ENCODE measurements at regions not wholly inside any gene's neighbourhood (a gene's known extent, or its start where the extent isn't known, plus 50 kb on each side); places are given as distances from the start of the nearest gene placed in this dataset.

DNA sequence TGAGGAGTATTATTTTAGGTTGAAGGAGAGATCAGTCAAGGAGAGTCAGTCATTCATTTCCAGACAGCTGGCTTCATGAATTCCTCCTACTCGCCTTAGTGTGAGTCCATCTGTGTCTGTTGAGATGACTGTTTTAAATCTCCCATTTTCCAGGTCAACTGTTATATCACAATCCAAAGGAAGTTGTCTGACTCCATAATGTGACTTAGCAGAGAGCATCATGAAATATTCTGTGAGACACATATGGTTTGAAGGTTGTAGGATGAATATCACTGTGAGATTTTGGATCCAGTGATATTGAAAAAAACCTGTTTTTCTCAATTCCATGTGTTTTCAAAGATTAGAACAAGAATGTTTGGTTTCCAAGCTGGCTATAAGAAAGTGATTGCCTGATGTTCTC is 530.2 kb upstream of the MAN1A1 start:
- Histone ChIP-seq H3K27ac (ENCODE audit: control insufficient read depth, insufficient read depth, low read length) (no peak overlapping the region), H3K9me3 (ENCODE audit: control insufficient read depth, low read depth, low read length) (no peaks in the 10 kb centered on the region), H3K79me2 (ENCODE audit: control insufficient read depth, insufficient read depth, low read length) (no peaks in the 10 kb centered on the region), H3K4me1 (ENCODE audit: control insufficient read depth, extremely low read depth, insufficient read depth, low read length) (peaks cover 6% of the 10 kb centered on the region), H3K36me3 (ENCODE audit: control insufficient read depth in 2 of 2, extremely low read depth in 1 of 2, insufficient read depth in 2 of 2, low read length in 2 of 2) (no peaks in the 10 kb centered on the region), H3K27me3 (ENCODE audit: control insufficient read depth, extremely low read depth, insufficient read depth, low read length) (no peaks in the 10 kb centered on the region), H2AFZ (ENCODE audit: control insufficient read depth, low read length) (no peak overlapping the region), H4K20me1 (ENCODE audit: control insufficient read depth, extremely low read depth, insufficient read depth, low read length) (no peaks in the 10 kb centered on the region), H3K9ac (ENCODE audit: control insufficient read depth, extremely low read depth, insufficient read depth, low read length) (no peak overlapping the region), H3K4me2 (ENCODE audit: control insufficient read depth, extremely low read depth, insufficient read depth, low read depth, low read length) (no peak overlapping the region), H3K4me3 (ENCODE audit: control insufficient read depth in 2 of 3, extremely low read depth in 1 of 3, insufficient read depth in 2 of 3, low read depth in 1 of 3, low read length in 3 of 3) (no peak overlapping the region), H3K9me1 (ENCODE audit: control insufficient read depth, extremely low read depth, insufficient read depth, low read length) (no peaks in the 10 kb centered on the region)
- dilution Hi-C loops (cut with MboI; ENCODE audit: extremely low pct_ligation_motif_present, low sequenced_read_pairs): no loop called here
- DNase-seq (ENCODE audit: low read depth, low spot score) (no peak), FAIRE-seq (no peak)
- TF ChIP-seq, protein P1, sequence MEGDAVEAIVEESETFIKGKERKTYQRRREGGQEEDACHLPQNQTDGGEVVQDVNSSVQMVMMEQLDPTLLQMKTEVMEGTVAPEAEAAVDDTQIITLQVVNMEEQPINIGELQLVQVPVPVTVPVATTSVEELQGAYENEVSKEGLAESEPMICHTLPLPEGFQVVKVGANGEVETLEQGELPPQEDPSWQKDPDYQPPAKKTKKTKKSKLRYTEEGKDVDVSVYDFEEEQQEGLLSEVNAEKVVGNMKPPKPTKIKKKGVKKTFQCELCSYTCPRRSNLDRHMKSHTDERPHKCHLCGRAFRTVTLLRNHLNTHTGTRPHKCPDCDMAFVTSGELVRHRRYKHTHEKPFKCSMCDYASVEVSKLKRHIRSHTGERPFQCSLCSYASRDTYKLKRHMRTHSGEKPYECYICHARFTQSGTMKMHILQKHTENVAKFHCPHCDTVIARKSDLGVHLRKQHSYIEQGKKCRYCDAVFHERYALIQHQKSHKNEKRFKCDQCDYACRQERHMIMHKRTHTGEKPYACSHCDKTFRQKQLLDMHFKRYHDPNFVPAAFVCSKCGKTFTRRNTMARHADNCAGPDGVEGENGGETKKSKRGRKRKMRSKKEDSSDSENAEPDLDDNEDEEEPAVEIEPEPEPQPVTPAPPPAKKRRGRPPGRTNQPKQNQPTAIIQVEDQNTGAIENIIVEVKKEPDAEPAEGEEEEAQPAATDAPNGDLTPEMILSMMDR (optimal IDR thresholded peaks at IDR 0.05 in 1 of 3, IDR thresholded peaks at IDR 0.05 in 1 of 3, conservative IDR thresholded peaks at IDR 0.05 in 1 of 3; ENCODE audit: extremely low read depth in 1 of 3, insufficient read depth in 2 of 3, low read length in 3 of 3): no peak
- TF ChIP-seq EZH2 (IDR thresholded peaks at IDR 0.05; ENCODE audit: low read length): no peak

DNA sequence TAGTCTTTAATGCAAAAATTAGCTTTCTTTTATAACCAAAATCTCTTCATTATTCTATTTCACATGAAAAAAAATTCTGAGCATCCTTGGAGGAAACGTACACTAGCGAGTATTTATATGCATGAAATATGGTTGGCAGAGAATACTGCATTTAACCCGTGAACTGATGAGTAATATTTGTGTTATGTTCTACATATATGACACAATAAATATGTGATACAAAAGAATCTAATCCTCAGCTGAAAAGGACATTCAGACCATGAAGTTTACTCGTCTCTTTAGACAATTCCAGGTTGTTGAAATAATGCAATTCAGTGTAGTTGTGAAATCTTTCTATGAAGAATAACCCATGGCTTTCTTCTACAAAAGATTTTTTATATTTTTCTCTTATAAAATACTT is 524.8 kb upstream of the MAN1A1 start:
- Histone ChIP-seq H3K36me3 (ENCODE audit: control insufficient read depth in 2 of 2, extremely low read depth in 1 of 2, insufficient read depth in 2 of 2, low read length in 2 of 2) (no peaks in the 10 kb centered on the region), H4K20me1 (ENCODE audit: control insufficient read depth, extremely low read depth, insufficient read depth, low read length) (no peaks in the 10 kb centered on the region), H3K9ac (ENCODE audit: control insufficient read depth, extremely low read depth, insufficient read depth, low read length) (no peak overlapping the region), H3K4me1 (ENCODE audit: control insufficient read depth, extremely low read depth, insufficient read depth, low read length) (no peaks in the 10 kb centered on the region), H3K79me2 (ENCODE audit: control insufficient read depth, insufficient read depth, low read length) (no peaks in the 10 kb centered on the region), H3K27ac (ENCODE audit: control insufficient read depth, insufficient read depth, low read length) (no peak overlapping the region), H3K27me3 (ENCODE audit: control insufficient read depth, extremely low read depth, insufficient read depth, low read length) (no peaks in the 10 kb centered on the region), H3K9me1 (ENCODE audit: control insufficient read depth, extremely low read depth, insufficient read depth, low read length) (no peaks in the 10 kb centered on the region), H3K4me3 (ENCODE audit: control insufficient read depth in 2 of 3, extremely low read depth in 1 of 3, insufficient read depth in 2 of 3, low read depth in 1 of 3, low read length in 3 of 3) (no peak overlapping the region), H3K4me2 (ENCODE audit: control insufficient read depth, extremely low read depth, insufficient read depth, low read depth, low read length) (no peak overlapping the region), H2AFZ (ENCODE audit: control insufficient read depth, low read length) (no peak overlapping the region), H3K9me3 (ENCODE audit: control insufficient read depth, low read depth, low read length) (no peaks in the 10 kb centered on the region)
- DNase-seq (ENCODE audit: low read depth, low spot score): no peak
- TF ChIP-seq, protein P1 (optimal IDR thresholded peaks at IDR 0.05 in 1 of 3, IDR thresholded peaks at IDR 0.05 in 1 of 3, conservative IDR thresholded peaks at IDR 0.05 in 1 of 3; ENCODE audit: extremely low read depth in 1 of 3, insufficient read depth in 2 of 3, low read length in 3 of 3): no peak
- no peak for TF ChIP-seq EZH2 (IDR thresholded peaks at IDR 0.05; ENCODE audit: low read length)
- FAIRE-seq: no peak
- dilution Hi-C loops (cut with MboI; ENCODE audit: extremely low pct_ligation_motif_present, low sequenced_read_pairs): no loop called here

Measured in keratinocyte (primary cell).